ENCODE measurements at regions not wholly inside any gene's neighbourhood (a gene's known extent, or its start where the extent isn't known, plus 50 kb on each side); places are given as distances from the start of the nearest gene placed in this dataset.

- H3K9me3 ChIP-seq (replicated peaks; ENCODE audit: control insufficient read depth, low read depth, low read length): no peaks in the 10 kb centered on the region
- peak; percentile 86 for DNase-seq
- 21% methylated on average over 2 of the region's 5 CpGs for WGBS (ENCODE audit: insufficient coverage)
These were observed 233.0 kb downstream of the FAM76B start for GRCh38 chr11:95556342-95557163.

GRCh38 chr11:95556011-95556341, 233.6 kb downstream of the FAM76B start:
- Histone ChIP-seq H3K4me1 (ENCODE audit: control insufficient read depth, insufficient read depth, low read length) (peaks cover 5% of the 10 kb centered on the region), H3K27me3 (ENCODE audit: control insufficient read depth, insufficient read depth, low read length) (no peaks in the 10 kb centered on the region)

More at GRCh38 chr11:95556342-95557163, 233.0 kb downstream of the FAM76B start:
- H3K4me1 ChIP-seq (ENCODE audit: control insufficient read depth, insufficient read depth, low read length): peaks cover 5% of the 10 kb centered on the region
- no peak overlapping the region for H3K4me3 ChIP-seq (ENCODE audit: low read length)
- H3K27me3 ChIP-seq (ENCODE audit: control insufficient read depth, insufficient read depth, low read length): no peaks in the 10 kb centered on the region
- H3K27ac ChIP-seq (ENCODE audit: low read length): peak overlapping the region; percentile 45
- H3K36me3 ChIP-seq (ENCODE audit: control insufficient read depth, insufficient read depth, low read length): no peaks in the 10 kb centered on the region

GRCh38 chr11:95554911-95555310, 234.7 kb downstream of the FAM76B start:
- H3K4me3 ChIP-seq (ENCODE audit: low read length): no peak overlapping the region
- H3K4me1 ChIP-seq (ENCODE audit: control insufficient read depth, insufficient read depth, low read length): peaks cover 2% of the 10 kb centered on the region
- WGBS (ENCODE audit: insufficient coverage): no CpG with 5 or more reads among the region's 4 CpGs
- no peaks in the 10 kb centered on the region for H3K27me3 ChIP-seq (ENCODE audit: control insufficient read depth, insufficient read depth, low read length)
- no peak overlapping the region for H3K27ac ChIP-seq (ENCODE audit: low read length)
- no peaks in the 10 kb centered on the region for H3K9me3 ChIP-seq (replicated peaks; ENCODE audit: control insufficient read depth, low read depth, low read length)
- H3K36me3 ChIP-seq (ENCODE audit: control insufficient read depth, insufficient read depth, low read length): no peaks in the 10 kb centered on the region
- DNase-seq: no peak

More at GRCh38 chr11:95556011-95556341, 233.6 kb downstream of the FAM76B start:
- Histone ChIP-seq H3K4me3 (ENCODE audit: low read length) (no peak overlapping the region), H3K36me3 (ENCODE audit: control insufficient read depth, insufficient read depth, low read length) (no peaks in the 10 kb centered on the region), H3K9me3 (replicated peaks; ENCODE audit: control insufficient read depth, low read depth, low read length) (no peaks in the 10 kb centered on the region), H3K27ac (ENCODE audit: low read length) (peak overlapping the region; percentile 45)
- DNase-seq: no peak

- H3K27me3 ChIP-seq (ENCODE audit: control insufficient read depth, insufficient read depth, low read length): no peaks in the 10 kb centered on the region
- H3K36me3 ChIP-seq (ENCODE audit: control insufficient read depth, insufficient read depth, low read length): no peaks in the 10 kb centered on the region
- WGBS (ENCODE audit: insufficient coverage): 81% methylated on average over 2 of the region's 2 CpGs
- no peak for DNase-seq
- no peaks in the 10 kb centered on the region for H3K9me3 ChIP-seq (replicated peaks; ENCODE audit: control insufficient read depth, low read depth, low read length)
- H3K4me1 ChIP-seq (ENCODE audit: control insufficient read depth, insufficient read depth, low read length): peaks cover 10% of the 10 kb centered on the region
- H3K4me3 ChIP-seq (ENCODE audit: low read length): no peak overlapping the region
- H3K27ac ChIP-seq (ENCODE audit: low read length): no peak overlapping the region
These were observed 240.3 kb downstream of the FAM76B start for GRCh38 chr11:95549301-95549700.

DNA sequence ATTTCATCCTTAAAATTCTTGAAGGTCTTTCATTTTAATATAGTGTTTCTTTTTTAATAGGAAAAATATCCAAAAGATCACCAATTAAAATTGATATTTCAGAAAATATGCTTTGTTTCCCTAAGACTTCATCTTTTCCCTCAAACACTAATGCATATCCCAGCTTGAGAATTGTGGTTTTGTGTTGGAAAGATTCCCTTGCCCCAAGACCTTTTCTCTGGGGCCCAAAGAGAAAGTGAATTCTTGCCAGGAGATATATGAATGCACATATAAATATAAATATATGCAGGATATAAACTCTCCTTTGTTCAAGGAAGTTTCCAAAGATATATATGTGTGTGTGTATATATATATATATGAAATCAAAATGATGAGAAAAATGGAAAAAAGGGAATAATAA, 241.2 kb downstream of the FAM76B start:
- Histone ChIP-seq H3K4me1 (ENCODE audit: control insufficient read depth, insufficient read depth, low read length) (peaks cover 10% of the 10 kb centered on the region), H3K9me3 (replicated peaks; ENCODE audit: control insufficient read depth, low read depth, low read length) (no peaks in the 10 kb centered on the region), H3K36me3 (ENCODE audit: control insufficient read depth, insufficient read depth, low read length) (no peaks in the 10 kb centered on the region), H3K27ac (ENCODE audit: low read length) (no peak overlapping the region), H3K27me3 (ENCODE audit: control insufficient read depth, insufficient read depth, low read length) (no peaks in the 10 kb centered on the region), H3K4me3 (ENCODE audit: low read length) (no peak overlapping the region)
- DNase-seq: no peak

DNA sequence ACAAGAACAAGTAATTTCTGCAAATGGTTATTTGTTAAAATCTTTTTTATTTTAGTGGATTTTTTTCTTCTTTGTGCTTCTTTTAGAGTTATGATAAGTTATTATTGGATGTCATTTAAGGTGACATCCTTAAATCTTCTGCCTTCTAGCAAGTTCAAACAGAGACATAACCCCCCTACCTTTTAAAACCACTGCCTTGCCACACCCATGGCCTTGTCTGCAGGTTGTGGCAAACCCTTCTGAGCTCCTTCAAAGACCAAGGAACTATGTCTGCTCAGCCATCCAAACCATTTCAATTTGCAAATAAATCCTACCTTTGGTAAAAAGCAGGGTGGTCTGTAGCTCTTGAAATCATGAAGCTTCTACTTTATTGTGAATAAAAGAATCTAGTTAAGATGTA, 241.6 kb downstream of the FAM76B start:
- H3K36me3 ChIP-seq (ENCODE audit: control insufficient read depth, insufficient read depth, low read length): no peaks in the 10 kb centered on the region
- no peak overlapping the region for H3K27ac ChIP-seq (ENCODE audit: low read length)
- DNase-seq: no peak
- H3K4me1 ChIP-seq (ENCODE audit: control insufficient read depth, insufficient read depth, low read length): peaks cover 10% of the 10 kb centered on the region
- H3K9me3 ChIP-seq (replicated peaks; ENCODE audit: control insufficient read depth, low read depth, low read length): no peaks in the 10 kb centered on the region
- no peak overlapping the region for H3K4me3 ChIP-seq (ENCODE audit: low read length)
- H3K27me3 ChIP-seq (ENCODE audit: control insufficient read depth, insufficient read depth, low read length): no peaks in the 10 kb centered on the region

GRCh38 chr11:95547186-95547585, 242.4 kb downstream of the FAM76B start:
- H3K27ac ChIP-seq (ENCODE audit: low read length): no peak overlapping the region
- H3K4me1 ChIP-seq (ENCODE audit: control insufficient read depth, insufficient read depth, low read length): peaks cover 10% of the 10 kb centered on the region
- no peak for DNase-seq
- H3K27me3 ChIP-seq (ENCODE audit: control insufficient read depth, insufficient read depth, low read length): no peaks in the 10 kb centered on the region
- no CpG with 5 or more reads among the region's 2 CpGs for WGBS (ENCODE audit: insufficient coverage)
- no peaks in the 10 kb centered on the region for H3K36me3 ChIP-seq (ENCODE audit: control insufficient read depth, insufficient read depth, low read length)
- H3K9me3 ChIP-seq (replicated peaks; ENCODE audit: control insufficient read depth, low read depth, low read length): no peaks in the 10 kb centered on the region
- H3K4me3 ChIP-seq (ENCODE audit: low read length): no peak overlapping the region

DNA sequence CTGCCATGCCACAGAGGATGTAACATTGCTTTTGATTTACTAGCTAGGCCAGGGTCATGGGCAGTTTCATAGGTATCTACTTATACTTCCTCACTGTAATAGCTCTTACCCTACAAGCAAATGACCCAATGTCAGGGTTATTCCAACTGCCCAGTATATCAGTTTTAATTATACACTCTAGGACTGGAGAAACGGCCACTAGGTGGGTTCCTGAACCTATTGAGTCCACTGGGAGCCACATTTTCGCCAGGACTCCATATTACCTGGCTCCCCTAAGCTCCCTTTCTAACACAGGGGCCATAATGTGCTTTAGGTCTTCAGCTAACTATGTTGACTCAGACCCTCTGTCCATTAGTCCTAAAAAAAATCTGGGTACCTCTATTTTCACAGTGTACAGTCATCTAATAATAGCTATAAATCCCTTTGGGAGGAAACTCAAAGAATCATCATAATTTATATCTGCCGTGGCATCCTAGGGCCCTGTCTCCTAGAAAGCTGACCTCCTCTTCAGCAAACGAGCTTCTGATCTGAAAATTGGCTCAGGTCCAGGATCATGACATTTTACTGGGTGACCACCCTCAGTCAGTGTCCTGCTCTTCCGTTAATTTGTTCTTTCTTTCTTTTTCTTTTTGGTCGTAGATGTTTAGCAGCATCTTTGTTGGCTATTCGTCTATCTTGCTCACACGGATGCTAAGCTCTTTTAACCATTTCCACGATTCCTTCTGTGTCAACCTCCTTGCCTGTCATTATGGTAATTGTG, 244.3 kb downstream of the FAM76B start:
- Histone ChIP-seq H3K4me3 (ENCODE audit: low read length) (no peak overlapping the region), H3K27me3 (ENCODE audit: control insufficient read depth, insufficient read depth, low read length) (no peaks in the 10 kb centered on the region), H3K9me3 (replicated peaks; ENCODE audit: control insufficient read depth, low read depth, low read length) (no peaks in the 10 kb centered on the region), H3K4me1 (ENCODE audit: control insufficient read depth, insufficient read depth, low read length) (peaks cover 10% of the 10 kb centered on the region), H3K27ac (ENCODE audit: low read length) (no peak overlapping the region), H3K36me3 (ENCODE audit: control insufficient read depth, insufficient read depth, low read length) (no peaks in the 10 kb centered on the region)
- WGBS (ENCODE audit: insufficient coverage): 63% methylated on average over 3 of the region's 9 CpGs
- DNase-seq: no peak

DNA sequence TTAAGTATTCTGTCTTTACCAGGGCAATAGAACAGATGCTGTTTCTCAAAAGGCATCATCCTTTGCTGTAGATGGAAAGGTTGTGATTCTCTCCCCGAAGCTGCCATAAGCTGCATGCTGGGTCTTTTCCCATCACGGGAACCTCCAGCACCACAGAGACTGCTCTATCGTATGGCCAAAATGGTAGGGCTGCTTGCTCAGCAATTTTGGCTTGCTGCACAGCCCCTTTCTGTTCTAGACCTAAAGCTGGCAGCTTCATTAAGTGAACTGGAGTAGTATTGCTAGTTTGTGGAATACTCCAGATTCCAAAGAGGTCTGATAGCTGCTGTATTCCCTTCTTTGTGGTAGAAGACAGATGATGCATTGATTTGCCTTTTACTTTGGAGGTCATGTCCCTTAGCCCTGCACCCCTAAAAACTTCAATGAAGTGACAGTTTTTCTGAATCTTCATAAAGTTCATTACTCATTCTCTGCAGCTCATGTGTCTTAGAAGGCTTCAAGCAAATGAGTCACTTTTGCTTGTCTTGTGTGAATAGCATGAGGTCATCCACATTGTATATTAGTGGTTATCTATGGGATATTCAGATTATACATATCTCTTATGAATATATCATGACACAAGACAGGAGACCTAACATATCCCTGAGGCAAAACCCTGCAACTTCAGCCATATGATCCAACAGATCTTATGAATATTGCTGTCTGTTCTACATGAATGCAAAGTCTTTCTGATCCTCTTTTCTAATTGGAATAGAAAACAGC, 245.3 kb downstream of the FAM76B start:
- Histone ChIP-seq H3K27ac (ENCODE audit: low read length) (no peak overlapping the region), H3K9me3 (replicated peaks; ENCODE audit: control insufficient read depth, low read depth, low read length) (no peaks in the 10 kb centered on the region), H3K4me3 (ENCODE audit: low read length) (no peak overlapping the region), H3K4me1 (ENCODE audit: control insufficient read depth, insufficient read depth, low read length) (peaks cover 10% of the 10 kb centered on the region), H3K27me3 (ENCODE audit: control insufficient read depth, insufficient read depth, low read length) (no peaks in the 10 kb centered on the region), H3K36me3 (ENCODE audit: control insufficient read depth, insufficient read depth, low read length) (no peaks in the 10 kb centered on the region)
- 95% methylated on average over 3 of the region's 3 CpGs for WGBS (ENCODE audit: insufficient coverage)
- no peak for DNase-seq

GRCh38 chr11:95542868-95543551, 246.6 kb downstream of the FAM76B start:
- Histone ChIP-seq H3K27ac (ENCODE audit: low read length) (no peak overlapping the region), H3K9me3 (replicated peaks; ENCODE audit: control insufficient read depth, low read depth, low read length) (no peaks in the 10 kb centered on the region), H3K4me1 (ENCODE audit: control insufficient read depth, insufficient read depth, low read length) (peaks cover 10% of the 10 kb centered on the region), H3K36me3 (ENCODE audit: control insufficient read depth, insufficient read depth, low read length) (no peaks in the 10 kb centered on the region), H3K27me3 (ENCODE audit: control insufficient read depth, insufficient read depth, low read length) (no peaks in the 10 kb centered on the region), H3K4me3 (ENCODE audit: low read length) (no peak overlapping the region)
- no peak for DNase-seq
- no CpG with 5 or more reads among the region's 2 CpGs for WGBS (ENCODE audit: insufficient coverage)

Data from muscle of leg (tissue), 3 donors.